HG03457 (cell line): ENCODE measurements at regions not wholly inside any gene's neighbourhood (a gene's known extent, or its start where the extent isn't known, plus 50 kb on each side); places are given as distances from the start of the nearest gene placed in this dataset.

Experiments used
- ATAC-seq: cut with Tn5 transposase; IDR thresholded peaks from one replicate; pipeline ENCODE4 v1.9.1; 2021; ENCODE audit warnings: moderate number of reproducible peaks; ENCODE audit not compliant: unreplicated experiment

DNA sequence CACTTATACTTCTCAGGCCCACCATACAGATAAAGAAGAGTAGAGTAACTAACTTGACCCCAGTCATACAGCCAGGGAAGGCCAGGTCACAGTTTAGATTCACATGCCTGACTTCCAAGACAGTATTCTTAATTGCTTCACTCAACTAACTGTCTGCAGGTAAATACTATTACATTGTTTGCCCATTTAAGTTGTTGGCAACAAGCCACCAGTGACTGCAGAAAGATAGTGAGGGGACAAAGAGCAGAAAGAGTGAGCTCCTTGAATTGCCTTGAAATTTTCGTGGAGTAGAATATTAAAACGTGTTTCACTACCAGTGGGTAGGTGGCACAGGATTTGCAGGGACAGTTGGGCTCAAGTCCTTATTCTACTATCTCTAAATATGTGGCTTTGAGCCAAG, 146.3 kb upstream of the RMST start:
- ATAC-seq = no peak

DNA sequence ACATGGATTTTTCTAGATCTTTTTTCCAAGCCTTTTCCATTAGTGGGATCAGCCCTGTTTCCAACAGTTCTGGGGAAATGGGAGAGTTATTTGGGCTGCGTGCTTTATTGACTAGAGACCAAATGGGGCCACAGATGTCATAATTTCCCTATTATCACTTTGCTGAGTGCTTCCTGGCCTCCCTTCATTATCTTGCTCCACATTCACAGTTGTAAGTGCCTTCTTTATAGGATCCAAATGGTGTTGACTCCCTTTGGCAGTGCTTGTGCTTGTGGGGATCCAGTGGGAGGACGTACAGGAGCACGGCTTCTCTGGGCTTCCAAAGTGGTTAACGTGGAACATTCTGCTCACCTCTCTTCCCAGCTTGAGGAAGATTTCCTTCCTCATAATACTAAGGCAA, 141.0 kb upstream of the RMST start:
- no peak for ATAC-seq

DNA sequence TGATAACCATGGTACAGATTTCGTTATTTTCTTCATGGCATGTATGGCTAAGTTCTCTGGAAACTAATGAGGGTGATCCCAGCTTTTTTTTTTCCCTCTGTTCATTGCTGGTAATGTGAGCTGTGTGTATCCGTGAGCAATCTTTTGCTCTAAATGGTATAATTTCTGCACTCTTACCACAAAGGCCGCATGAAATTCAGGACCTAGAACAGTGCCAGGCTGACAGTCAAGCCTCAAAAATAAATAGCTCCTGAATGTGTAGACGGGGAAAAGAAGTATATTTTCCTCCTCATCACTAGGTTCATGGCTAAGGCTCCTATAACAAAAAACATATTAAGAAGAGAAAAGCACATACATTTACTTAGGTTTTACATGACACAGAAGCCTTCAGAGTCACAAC, 140.2 kb upstream of the RMST start:
- ATAC-seq = no peak

DNA sequence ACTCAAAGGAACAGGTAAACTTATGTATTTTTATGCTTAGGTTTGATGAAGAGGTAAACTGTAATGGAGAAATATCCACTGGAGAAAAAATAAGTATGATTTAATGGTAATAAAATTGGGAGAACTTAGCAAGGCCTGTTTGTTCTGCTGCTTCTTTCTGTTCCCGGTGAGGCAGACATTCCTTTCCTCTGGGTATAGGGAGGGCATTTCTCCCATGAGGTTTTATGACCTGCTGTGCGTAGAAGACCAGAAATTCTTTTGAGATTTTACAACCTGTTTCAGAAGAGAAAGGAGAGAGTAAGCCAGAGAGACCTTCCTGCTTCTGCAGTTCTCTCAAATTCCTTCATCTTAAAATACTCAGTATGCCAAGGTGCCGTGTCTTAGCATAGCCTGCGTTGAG, 139.4 kb upstream of the RMST start:
- ATAC-seq = no peak

DNA sequence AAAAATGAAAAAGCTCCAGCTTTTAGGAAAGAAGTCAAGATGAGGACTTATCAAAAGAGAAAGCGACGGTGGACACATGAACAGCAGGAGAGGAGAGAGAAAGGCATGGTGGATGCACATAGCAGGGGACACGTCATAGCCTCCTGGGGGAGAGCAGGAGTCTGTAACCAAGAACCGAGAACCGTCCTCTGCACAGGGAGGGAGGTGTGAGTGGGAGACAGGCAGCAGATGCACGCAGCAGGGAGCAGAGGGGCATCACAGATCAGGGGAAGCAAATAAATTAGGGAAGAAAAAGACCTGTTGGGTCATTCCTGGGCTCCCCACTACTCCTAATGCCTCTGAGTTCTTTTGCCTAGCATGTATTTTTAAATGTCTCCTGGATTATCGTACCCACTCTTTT, 138.1 kb upstream of the RMST start:
- no peak for ATAC-seq

DNA sequence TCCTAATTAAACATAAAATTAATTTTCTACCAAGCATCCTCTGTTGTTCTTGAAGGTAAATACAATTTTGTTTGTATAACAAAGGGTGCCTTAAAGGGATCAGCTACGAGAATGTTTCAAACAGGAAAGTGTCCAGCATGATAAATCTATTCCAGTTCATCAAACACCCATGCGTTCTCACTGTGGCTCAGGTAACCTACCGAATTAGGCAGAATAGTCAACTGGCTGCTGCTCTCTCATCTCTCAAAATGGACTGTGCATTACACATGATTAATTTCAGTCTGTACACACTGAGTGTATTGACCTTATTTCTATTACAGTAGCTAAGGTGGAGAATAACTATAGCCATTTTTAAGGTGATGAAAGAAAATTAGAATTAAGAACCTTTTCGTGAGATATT, 127.5 kb upstream of the RMST start:
- ATAC-seq = no peak

DNA sequence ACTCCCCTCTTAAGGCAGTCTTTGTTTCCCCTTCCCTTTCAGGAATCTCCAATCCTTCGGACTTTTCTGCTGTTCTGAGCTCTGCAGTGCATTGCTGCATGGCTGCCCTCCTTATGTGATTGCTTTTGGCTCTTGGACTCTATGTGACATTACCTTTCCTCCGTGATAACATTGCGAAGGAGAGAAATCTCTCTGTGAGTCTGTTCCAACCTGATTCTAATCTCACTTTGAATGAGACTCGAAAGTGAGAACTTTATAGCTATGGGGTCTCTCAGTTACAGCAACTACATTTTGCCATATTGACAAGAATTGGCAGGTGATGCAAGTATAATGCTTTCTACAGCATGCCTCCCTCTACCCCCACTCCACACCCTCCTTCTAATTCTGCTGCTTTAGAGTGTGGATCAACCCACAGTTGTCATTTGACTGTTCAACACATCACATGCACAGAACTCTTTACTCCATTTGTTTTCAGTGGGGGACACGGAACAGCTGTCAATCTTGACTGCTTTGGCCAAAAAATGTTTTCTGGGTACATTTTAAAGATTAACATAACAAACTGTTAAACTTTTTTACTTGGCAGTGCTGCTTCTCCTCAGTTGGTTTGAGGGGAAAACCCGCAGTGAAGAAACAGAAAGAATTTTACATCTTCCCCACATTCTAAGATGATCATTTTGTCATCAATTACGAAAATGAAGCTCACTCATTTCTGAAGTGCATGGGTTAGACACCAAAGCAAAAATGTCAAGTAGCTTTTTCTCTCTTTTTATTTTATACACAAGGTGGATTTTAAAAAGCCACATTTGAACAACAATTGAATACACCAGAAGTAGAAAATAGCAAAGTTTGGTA, 125.5 kb upstream of the RMST start:
- ATAC-seq = no peak

DNA sequence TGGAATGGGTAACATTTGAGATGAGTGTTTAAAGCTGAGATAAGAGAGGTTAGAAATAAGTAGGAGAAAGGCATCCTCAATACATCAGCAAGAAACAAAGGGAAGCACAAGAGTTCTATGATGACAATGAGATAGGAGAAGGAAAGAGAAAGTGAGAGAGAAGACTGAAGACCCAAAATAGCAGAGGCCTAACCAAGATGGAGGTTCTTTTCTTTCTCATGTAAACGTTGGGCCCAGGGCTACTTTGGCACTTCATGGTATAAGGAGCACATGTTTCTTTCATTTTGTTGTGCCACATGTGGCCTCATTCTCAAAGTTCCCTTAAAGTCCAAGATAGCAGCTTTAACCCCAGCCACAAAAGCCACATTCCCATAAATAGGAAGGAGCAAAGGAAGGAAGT, 120.5 kb upstream of the RMST start:
- no peak for ATAC-seq

DNA sequence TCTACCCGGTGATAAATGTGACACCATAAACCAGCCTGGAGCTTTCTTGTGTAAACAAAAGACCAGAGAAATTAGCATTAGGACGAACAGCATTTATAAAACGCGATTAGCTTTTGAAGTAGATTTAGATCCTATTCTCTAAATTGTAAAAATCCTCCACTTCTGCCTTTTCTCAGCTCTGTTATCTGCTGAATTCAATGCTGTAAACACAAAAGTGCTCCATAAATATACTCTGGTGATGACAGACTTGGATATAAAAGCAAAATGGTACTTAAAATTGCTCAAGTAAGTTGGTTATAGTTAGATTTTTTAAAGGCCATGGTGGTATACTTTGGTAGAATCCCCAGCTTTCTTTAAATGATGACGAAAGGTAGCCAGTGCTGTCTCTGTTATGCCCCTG, 114.6 kb upstream of the RMST start:
- no peak for ATAC-seq

DNA sequence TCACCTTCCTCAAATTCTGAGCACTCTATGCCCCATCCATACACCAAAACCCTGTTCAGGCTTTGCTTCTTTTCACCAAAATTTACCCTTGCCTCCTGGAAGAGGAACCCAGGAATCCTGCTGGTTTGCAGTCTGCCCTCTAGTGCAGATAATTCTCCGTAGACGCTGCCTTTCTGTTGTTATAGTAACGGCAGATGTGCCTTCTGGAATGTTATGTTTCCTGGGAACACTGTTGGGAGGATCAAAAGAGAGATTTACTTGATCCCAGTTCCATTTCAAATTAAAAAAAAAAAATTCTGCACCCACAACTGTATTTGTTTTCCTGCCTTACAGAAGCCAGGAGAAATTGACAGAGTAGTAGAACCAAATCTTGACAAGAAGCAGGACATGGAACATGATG, 104.2 kb upstream of the RMST start:
- no peak for ATAC-seq

DNA sequence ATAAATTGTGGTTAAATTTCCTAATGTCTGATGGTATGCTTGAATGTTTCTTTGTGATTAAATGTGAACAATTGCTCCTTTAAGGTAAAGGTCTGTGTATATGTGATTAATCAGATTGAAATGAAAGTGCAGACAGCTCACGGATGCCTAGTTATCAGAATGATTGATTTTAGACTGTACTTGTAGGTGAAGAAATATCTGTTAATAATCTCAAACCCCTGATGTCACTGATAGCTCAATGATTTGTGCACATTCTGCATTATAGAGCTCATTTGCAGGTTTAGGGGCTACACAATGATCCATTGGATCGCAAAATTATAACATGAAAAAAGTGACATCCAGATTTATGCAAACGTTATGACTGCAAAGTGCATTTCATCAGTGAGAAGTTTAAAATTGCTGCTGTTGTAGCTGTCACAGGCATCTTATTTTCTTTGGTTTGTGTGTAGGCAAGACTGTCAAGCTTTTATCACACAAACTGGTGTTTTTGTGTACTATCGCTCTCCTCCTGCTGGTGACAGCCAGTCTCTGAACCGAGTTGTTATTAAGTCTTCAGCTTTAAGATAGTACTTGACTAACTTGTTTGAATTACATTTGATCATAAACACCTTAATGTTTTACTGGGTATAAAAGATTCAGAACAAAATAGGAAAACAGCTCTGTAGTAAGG, 103.4 kb upstream of the RMST start:
- no peak for ATAC-seq

DNA sequence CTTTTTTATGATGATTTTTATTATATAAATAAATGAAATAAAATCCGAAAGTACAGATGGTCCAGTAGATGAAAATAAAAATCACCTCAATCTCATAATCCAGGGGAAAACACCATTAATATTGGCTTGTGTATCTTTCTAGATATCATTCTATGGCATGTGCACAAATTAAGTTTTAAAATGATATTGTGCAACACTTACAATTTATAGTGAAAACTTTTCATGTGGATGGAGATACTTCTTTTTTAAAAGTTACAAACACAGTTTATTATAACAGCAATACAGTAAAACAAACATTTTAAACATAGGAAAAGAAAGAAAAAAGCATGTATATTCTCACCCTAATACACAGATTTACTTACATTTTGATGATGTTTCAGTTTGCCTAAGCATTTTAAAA, 98.9 kb upstream of the RMST start:
- ATAC-seq = no peak

DNA sequence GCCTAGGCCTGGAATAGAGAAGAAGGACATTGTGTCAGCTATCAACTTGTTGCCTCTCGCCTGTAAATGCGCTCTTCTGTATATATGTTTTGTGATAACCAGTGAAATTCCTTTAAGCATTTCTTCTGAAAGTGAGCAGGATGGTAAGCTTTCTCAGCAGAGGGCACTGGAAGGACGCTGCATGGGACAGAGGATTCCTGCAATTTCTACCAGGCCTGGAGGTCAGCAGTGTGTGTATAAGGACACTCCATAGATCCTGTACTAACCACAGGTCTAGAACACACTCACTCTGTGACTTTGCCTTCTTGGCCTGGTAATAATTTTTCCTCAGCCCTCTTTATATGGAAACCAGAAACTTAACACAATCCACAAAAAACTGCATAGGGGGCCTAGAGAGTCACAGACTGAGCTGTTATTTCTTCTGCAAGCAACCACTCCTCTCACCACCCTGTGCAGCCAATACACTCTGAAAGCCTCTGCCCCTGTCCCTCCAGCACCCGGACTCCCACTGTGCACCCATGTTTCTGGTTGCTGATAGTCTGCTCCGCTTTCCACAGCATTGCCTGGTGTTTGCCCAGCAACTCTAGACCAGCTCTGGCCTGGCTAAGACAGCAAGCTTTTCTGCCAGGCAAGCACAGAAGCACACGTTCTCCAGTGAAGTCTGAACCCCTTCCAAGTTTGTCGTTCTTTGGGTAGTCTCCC, 94.0 kb upstream of the RMST start:
- no peak for ATAC-seq

DNA sequence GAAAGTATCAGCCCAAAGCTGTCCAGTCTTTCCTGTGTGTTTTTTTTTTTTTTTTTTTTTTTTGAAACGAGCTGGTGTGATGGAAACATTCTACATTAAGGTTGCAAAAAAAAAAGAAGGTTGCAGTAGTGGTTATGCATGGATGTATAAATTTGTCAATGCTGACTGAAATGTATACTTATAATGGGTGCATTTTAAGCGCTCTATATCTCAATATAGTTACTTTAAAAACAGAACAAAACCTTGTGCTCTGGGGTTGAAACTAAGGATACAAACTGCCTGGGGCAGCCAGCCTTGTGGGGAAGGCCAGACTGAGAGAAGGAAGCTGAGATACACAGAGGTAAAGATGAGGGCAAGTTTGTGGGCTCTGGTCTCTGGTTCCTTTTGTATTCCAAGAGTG, 87.3 kb upstream of the RMST start:
- no peak for ATAC-seq

DNA sequence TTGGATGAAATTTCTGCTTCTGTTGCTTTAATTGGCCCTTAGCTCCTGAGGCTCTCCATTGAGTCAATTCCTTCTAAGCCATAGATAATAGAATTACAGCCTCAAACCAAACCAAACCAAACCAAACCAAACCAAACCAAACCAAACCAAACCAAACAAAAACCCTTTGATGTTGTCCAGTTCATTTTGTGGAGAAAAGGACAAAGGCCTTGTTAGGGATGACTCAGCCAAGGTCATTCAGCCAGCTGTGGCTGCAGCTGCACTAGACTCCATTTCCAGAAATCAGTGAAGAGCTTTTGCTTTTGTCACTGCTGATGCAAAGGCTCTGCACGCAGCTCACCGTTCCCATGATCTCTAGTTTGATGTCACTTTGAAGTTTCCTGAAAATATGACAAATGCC, 82.2 kb upstream of the RMST start:
- ATAC-seq = no peak

DNA sequence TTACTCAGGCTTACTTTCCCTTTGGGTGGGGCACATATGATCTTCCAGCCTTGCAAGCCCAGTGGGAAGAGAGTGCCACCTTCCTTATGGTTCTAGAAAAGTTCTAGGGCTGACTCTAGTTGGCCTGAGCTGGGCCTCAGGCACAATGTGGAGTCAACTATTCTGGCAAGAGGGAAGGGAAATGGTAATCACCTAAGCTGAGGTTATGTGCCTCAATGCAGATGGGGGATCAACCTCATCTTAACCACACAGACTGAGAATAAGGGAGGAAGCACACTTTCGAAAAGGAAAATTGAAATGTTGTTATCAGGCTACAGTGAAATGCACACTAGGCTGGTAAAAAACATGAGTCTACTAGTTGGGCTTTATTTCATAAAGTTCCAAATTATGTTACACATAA, 77.5 kb upstream of the RMST start:
- ATAC-seq = no peak

DNA sequence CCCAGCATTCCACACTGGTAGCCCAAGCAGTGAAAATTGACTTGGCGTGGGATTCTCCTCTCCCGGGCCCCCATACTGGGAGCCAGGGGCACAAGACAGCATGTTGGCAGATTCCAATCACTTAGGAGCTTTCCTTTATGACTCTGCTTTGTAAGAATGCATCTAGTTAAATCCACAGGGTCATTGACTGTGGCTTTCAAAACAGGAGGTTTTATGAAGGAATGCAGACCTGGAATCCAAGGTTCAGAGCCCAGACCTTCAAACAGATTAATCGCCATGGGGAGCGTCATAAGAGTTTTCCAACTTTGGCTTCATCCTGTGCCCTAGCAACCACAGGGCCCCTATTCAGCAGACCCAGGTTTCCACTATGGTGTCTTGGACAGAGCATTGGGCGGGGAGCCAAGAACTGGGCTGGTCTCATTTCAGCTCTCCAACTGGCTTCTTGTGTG, 76.4 kb upstream of the RMST start:
- ATAC-seq = no peak

DNA sequence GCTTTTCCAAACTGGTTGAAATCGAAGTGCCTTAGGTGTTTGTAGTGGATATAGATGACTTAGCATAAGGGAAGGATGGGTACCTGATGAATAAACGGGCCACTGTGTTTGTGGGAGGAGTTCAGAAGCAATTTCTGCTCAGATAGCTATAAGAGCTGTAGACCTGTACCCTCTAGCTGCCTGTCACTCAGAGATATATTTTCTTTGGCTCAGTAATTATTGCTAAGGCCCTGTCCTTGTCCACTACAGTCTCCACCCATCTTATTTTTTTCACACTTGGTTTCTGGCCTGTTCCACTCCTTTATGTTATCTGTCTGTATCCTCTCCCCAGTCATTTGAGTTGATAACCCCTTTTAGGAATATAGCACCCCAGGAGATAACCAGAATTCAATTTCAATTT, 74.8 kb upstream of the RMST start:
- no peak for ATAC-seq

DNA sequence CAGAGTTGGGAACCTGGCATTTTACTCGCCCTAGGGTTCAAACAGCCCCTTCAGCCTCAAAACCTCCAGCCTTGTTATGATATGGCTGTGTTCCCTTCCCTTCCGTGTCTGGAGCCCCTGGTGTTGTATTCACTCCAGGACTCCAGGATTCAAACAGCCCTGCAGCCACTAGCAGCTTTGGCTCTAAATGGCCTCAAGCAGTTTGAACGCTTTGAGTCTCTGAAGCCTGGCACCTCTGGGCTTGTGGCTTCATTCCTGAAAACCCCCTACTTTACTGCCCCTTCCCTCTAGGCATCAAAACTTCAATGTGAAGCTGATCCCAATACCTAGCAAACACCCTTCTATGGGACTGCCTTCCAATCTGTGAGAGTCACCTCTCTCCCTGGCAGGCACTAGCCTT, 67.9 kb upstream of the RMST start:
- ATAC-seq = no peak

DNA sequence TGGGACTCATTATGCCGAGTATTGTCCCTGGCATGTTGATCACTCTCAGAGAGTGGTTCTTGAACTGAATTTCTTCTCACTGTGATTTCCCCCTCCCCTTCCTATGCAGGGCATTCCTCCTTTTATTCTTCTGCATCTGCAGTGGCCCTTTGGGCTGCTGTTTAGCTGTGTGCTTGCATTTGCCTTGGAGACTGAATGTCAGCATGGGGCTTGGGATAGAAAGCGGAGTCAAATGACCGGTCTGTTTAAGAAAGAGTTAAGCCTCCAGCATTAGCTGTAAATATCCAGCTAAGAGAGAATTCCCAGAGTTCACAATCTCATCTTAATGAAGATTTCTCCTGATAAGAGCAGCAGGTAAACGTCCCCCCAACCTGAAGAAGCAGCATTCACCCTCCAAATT, 65.6 kb upstream of the RMST start:
- ATAC-seq = no peak

DNA sequence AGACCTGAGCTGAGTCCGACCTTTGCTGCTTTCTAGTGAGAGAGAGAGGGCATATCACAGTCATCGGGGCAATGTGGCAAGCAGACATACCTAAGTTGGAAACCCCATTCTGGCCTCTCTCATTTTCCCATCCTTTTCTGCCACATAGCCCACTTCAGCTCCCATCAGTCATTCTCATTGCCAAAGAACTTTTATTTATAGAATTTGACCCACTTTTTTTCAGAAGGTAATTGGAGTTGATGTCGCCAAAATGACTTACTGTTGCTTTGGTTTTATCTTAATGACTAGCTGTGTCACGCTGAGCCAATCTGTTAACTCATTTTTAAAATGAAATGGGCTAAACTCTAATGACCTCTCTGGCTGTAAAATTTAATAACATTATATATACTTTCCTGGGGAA, 63.9 kb upstream of the RMST start:
- ATAC-seq = no peak

DNA sequence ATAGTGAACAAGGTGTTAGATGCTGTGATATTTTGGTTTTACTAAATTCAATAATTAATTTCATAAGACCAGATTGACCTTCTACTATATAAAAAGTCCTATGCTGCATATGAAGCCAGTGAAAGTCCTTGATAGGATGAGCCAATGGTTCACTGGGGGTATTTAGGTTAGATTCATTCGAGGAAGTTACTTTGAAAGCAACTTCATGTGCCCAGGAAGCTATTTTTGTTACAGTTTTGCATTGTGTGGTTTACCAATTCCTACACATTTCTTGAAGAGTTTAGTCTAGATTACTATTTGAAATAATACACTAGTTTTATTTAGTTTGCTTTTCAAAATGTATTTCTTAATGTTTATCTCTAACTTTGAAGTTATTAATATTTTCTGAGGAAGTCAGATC, 58.5 kb upstream of the RMST start:
- no peak for ATAC-seq
